CD4-positive, alpha-beta T cell treated with Interleukin-6 at 100 ng/mL for 8 hours (primary cell): ENCODE measurements at regions not wholly inside any gene's neighbourhood (a gene's known extent, or its start where the extent isn't known, plus 50 kb on each side); places are given as distances from the start of the nearest gene placed in this dataset.

ENCODE experiments used
- DNase-seq: peaks from one replicate; pipeline ENCODE4 v3.0.0-alpha.2; 2020; ENCODE audit warnings: mixed read lengths, low spot score

GRCh38 chr20:20933142-20933958 is 172.8 kb downstream of the LINC00237 start:
- no peak for DNase-seq

DNA sequence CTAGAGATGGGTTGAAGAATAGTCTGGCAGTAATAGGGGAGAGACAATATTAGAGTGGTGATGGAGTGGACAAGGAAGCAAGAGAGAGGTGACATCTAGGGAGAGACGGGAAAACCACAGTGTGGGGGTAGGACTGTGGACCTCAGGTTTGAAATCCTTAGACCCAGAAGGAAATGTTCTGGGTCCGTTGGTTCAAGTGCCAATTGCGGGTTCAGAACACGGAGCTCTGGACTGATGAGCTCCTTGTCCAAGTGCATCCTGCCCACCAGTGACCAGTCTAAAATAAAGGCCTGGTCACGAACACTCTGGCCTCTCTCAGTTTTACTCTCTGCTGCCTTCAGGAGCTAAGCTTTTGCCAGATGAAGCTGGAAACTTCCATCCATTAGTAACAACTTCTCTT is 174.0 kb downstream of the LINC00237 start:
- no peak for DNase-seq

- DNase-seq = no peak
Measured at GRCh38 chr20:20931632-20932031, 174.5 kb downstream of the LINC00237 start.

- no peak for DNase-seq
Measured at GRCh38 chr20:20931024-20931423, 175.1 kb downstream of the LINC00237 start.

GRCh38 chr20:20930500-20930899 is 175.7 kb downstream of the LINC00237 start:
- no peak for DNase-seq

DNA sequence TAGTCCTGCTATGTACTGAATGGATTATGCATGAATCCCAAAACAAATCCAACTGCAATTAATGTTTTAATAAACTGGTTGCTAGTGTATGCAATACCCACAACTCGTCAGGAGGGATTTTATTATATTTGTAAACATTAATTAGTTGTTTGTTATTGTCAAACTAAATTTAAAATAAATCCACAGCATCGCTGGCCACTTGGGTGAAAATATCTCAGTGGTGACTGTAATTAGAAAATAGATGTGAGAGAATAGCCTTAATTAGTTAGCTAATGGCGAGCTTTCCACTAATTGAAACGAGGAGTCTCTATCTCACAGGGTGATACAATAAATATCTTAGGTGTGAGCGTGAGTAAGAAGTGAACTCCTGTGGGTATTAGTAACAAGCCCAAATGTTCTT is 176.8 kb downstream of the LINC00237 start:
- no peak for DNase-seq

DNA sequence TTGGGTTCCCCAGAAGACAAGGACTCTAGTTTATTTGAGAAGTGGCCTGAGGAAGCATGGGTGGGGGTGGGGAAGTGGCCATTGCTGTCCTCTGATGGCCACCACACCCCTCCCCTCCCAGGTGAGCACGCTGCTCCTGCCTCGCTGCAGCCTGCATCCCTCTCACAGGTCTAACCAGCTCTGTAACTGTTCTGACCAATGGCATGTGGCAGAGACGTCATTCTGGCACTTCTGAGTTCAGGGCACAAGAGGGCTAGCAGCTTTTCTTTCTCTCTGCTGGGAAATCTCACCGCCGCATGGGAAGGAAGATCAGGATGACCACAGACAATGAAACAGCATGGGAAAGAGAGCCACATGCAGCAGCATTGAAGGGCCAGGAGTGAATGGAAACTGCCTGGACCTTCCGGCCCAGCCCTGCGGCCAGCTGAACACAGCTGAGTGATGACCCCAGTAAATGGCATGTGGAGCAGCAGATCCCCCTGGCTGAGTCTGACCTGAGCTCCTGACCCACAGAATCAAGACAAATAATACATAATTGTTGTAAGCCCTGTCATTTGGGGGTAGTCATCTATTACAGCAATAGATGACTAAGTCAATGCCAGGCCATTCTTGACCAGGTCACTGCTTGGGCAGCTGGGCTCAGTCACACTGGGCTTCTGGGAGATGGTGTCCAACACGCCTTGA is 179.8 kb downstream of the LINC00237 start:
- no peak for DNase-seq

DNA sequence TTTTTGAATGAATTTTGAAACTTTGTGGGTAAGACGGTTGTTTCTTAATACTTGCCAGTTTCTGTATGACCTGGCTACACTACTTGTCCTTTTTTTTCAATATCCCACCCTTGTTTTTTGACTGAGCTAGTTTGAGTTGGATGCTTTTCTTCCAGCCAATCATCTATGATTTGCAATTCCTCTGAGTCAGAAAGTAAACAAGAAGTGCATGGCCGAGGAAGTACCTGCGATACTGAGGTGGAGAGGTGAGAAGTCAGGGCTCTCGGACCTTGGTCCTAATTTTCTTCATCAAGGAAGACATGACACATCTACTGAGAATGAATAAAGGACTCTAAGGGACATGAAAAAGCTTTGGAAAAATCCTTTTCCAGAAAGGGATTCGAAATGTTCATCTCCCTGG is 185.7 kb downstream of the LINC00237 start:
- DNase-seq = no peak

DNA sequence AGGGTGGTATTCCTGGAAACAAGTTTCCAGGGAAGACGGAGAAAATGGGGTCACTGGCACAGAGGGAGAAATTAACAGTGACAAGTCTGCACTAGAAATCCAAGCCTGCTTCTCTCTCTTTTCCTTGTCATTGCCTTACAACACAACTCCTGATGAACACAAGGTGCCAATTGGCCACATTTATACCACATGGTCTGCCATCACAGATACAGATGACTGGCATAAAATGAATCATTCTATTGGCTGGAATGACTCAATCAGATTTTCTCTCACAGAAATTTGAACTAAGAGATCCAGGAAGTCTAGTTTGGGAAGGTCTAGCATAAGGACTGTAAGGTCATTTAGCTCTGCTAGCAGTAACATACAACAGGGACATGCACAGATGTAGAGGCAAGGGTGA is 190.3 kb downstream of the LINC00237 start:
- no peak for DNase-seq

- DNase-seq = no peak
Measured at GRCh38 chr20:20904501-20904831, 192.0 kb upstream of the RALGAPA2 start.

DNA sequence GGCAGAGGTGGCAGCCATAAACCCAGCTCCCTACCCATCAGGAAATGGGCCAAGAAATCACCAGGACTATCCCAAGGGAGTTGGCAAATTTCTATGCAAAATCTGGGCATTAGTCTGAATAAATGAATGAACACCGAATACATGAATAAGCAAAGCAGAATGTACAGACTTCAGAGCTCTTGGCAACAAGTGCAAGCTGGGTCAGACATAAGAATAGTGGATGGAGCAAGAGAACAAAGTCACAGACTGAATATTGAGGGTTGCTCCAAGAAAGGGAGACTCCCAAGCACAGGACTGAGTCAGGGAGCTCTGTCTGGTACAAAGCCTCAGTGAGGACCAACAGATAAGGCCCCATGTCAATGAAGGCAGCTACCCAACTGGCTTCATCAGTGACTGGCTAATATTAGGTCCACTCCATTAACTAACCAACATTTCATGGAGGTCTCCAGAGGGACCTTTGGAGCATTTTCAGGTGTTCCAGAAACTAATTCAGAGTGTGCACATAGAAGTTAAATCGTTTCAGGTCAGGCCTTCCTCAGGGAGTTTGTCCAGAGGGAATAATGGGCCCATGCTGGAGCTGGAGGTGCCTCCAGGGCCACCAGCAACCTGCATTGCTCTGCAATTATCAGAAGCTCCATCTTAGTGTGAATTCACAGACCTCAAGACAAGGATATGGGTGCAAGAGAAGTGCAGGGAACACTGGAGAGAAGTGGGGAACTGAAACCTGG is 191.5 kb upstream of the RALGAPA2 start:
- no peak for DNase-seq

GRCh38 chr20:20897922-20898321 is 185.5 kb upstream of the RALGAPA2 start:
- no peak for DNase-seq

DNA sequence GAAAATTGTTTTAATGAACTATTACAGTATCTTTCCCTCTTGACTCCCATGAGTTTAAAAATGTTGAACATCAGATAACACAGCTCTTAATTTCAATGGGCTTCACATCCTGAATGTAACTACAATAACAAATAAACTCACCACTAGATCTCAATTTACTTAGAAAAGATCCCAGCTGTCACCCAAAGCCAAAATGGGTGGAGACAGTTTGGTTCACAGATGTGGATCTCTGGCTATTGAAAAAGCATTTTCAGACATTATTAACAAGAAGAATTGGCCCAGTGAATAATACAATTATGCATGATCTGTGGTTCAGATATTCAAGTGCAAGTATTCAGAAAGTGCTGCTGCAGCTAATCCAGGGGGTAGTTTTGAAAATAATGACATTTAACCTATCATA is 184.7 kb upstream of the RALGAPA2 start:
- DNase-seq = no peak

- no peak for DNase-seq
Measured at GRCh38 chr20:20896606-20897005, 184.2 kb upstream of the RALGAPA2 start.

DNA sequence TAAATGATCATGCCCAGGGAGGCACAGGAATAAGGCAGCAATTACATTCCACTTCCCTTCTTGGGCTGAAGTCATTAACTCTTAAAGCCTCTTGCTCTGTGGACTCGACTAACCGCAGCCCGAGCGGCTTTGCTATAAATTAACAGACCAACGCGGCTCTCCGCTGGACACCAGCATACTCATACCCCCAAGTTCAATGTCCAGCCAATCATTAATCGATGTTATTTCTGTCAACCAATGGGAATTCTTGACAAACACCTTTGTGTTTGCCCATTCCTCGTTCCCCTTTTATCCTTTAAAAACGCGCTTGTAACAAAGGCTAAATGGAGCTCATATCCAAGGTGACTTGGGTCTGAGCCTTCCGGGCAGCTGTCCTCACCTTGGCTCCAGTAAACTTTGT is 183.1 kb upstream of the RALGAPA2 start:
- no peak for DNase-seq

GRCh38 chr20:20894753-20895152 is 182.3 kb upstream of the RALGAPA2 start:
- DNase-seq = no peak

- no peak for DNase-seq
Measured at GRCh38 chr20:20894280-20894679, 181.8 kb upstream of the RALGAPA2 start.

- DNase-seq = no peak
Measured at GRCh38 chr20:20892328-20892727, 179.9 kb upstream of the RALGAPA2 start.

GRCh38 chr20:20890751-20891150 is 178.3 kb upstream of the RALGAPA2 start:
- DNase-seq = no peak

GRCh38 chr20:20888936-20889335 is 176.5 kb upstream of the RALGAPA2 start:
- no peak for DNase-seq

DNA sequence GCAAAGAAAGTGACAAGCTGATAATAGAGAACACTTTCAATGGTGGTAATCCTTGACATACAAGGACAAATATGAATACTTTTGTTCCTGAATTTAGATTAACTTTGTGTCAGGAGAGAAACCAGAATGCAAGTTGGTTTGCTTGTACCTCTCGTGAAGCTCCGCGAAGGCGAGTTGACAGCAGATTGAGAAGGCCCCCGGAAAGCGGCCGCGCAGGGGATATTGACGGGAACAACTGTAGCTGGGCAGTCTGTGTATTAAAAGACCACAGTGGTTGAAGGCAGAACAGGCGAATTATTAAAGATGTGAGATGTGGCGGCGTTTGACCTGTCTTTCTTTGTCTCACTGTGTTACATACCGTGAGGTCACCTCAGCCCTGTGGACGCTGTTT is 175.8 kb upstream of the RALGAPA2 start:
- no peak for DNase-seq

- no peak for DNase-seq
Measured at GRCh38 chr20:20887593-20888265, 175.3 kb upstream of the RALGAPA2 start.

- no peak for DNase-seq
Measured at GRCh38 chr20:20881808-20882207, 169.4 kb upstream of the RALGAPA2 start.
